GM23338 (cell line): ENCODE measurements at regions not wholly inside any gene's neighbourhood (a gene's known extent, or its start where the extent isn't known, plus 50 kb on each side); places are given as distances from the start of the nearest gene placed in this dataset.

Source experiments
- EZH2 ChIP-seq: fragments of 200-600 bp; sonication (generic); IDR thresholded peaks from one replicate; pipeline ENCODE4 v1.8.0; 2017; ENCODE audit warnings: antibody characterized with exemption, mild to moderate bottlenecking, low read depth; ENCODE audit not compliant: unreplicated experiment
- ZNF331 ChIP-seq: fragments of 250-450 bp; sonication (Bioruptor Pico); IDR thresholded peaks from 2 replicates; pipeline ENCODE4 v1.5.0; 2020; ENCODE audit warnings: low read depth, mild to moderate bottlenecking, moderate library complexity
- TF ChIP-seq, protein P1 (sequence below): IDR thresholded peaks from one replicate; pipeline ENCODE4 v1.6.1; 2018; ENCODE audit warnings: antibody characterized with exemption; ENCODE audit not compliant: unreplicated experiment

- TF ChIP-seq EZH2 (no peak), ZNF331 (CRISPR knock-in tag) (no peak)
- TF ChIP-seq, protein P1, sequence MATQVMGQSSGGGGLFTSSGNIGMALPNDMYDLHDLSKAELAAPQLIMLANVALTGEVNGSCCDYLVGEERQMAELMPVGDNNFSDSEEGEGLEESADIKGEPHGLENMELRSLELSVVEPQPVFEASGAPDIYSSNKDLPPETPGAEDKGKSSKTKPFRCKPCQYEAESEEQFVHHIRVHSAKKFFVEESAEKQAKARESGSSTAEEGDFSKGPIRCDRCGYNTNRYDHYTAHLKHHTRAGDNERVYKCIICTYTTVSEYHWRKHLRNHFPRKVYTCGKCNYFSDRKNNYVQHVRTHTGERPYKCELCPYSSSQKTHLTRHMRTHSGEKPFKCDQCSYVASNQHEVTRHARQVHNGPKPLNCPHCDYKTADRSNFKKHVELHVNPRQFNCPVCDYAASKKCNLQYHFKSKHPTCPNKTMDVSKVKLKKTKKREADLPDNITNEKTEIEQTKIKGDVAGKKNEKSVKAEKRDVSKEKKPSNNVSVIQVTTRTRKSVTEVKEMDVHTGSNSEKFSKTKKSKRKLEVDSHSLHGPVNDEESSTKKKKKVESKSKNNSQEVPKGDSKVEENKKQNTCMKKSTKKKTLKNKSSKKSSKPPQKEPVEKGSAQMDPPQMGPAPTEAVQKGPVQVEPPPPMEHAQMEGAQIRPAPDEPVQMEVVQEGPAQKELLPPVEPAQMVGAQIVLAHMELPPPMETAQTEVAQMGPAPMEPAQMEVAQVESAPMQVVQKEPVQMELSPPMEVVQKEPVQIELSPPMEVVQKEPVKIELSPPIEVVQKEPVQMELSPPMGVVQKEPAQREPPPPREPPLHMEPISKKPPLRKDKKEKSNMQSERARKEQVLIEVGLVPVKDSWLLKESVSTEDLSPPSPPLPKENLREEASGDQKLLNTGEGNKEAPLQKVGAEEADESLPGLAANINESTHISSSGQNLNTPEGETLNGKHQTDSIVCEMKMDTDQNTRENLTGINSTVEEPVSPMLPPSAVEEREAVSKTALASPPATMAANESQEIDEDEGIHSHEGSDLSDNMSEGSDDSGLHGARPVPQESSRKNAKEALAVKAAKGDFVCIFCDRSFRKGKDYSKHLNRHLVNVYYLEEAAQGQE = no peak
Measured at GRCh38 chr12:84165998-84166571, 746.5 kb downstream of the SLC6A15 start.
